ENCODE measurements at regions not wholly inside any gene's neighbourhood (a gene's known extent, or its start where the extent isn't known, plus 50 kb on each side); places are given as distances from the start of the nearest gene placed in this dataset.

- Histone ChIP-seq H3K9me3 (ENCODE audit: low read depth, low read length, poor library complexity, severe bottlenecking) (peaks cover 24% of the 10 kb centered on the region), H3K27me3 (replicated peaks; ENCODE audit: insufficient read depth, low read depth, low read length, poor library complexity) (no peaks in the 10 kb centered on the region), H3K4me1 (ENCODE audit: insufficient read depth, low read length, poor library complexity, severe bottlenecking) (no peaks in the 10 kb centered on the region), H3K4me3 (ENCODE audit: low read depth, low read length, poor library complexity, severe bottlenecking) (no peak overlapping the region), H3K27ac (ENCODE audit: low read depth, low read length, poor library complexity, severe bottlenecking) (no peak overlapping the region), H3K36me3 (ENCODE audit: insufficient read depth, low read length, poor library complexity, severe bottlenecking) (no peaks in the 10 kb centered on the region)
- DNase-seq (ENCODE audit: low spot score), result no peak
- no TSS peak for BruUV-seq (replicated peaks)
- TF ChIP-seq, protein P1, sequence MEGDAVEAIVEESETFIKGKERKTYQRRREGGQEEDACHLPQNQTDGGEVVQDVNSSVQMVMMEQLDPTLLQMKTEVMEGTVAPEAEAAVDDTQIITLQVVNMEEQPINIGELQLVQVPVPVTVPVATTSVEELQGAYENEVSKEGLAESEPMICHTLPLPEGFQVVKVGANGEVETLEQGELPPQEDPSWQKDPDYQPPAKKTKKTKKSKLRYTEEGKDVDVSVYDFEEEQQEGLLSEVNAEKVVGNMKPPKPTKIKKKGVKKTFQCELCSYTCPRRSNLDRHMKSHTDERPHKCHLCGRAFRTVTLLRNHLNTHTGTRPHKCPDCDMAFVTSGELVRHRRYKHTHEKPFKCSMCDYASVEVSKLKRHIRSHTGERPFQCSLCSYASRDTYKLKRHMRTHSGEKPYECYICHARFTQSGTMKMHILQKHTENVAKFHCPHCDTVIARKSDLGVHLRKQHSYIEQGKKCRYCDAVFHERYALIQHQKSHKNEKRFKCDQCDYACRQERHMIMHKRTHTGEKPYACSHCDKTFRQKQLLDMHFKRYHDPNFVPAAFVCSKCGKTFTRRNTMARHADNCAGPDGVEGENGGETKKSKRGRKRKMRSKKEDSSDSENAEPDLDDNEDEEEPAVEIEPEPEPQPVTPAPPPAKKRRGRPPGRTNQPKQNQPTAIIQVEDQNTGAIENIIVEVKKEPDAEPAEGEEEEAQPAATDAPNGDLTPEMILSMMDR (conservative IDR thresholded peaks at IDR 0.05; ENCODE audit: low read depth, low read length), result no peak
- no peak for TF ChIP-seq EZH2 (IDR thresholded peaks at IDR 0.05; ENCODE audit: borderline replicate concordance, low read depth, low read length, poor library complexity, severe bottlenecking)
- intact Hi-C loops (cut with micrococcal nuclease; ENCODE audit: unreplicated experiment), result no loop called here
- CTCF ChIA-PET, result no interaction called here
- POLR2A ChIA-PET (ENCODE audit: low non-redundant PET), result no interaction called here
These were observed 617.4 kb upstream of the SALL3 start for GRCh38 chr18:78362198-78362597.

DNA sequence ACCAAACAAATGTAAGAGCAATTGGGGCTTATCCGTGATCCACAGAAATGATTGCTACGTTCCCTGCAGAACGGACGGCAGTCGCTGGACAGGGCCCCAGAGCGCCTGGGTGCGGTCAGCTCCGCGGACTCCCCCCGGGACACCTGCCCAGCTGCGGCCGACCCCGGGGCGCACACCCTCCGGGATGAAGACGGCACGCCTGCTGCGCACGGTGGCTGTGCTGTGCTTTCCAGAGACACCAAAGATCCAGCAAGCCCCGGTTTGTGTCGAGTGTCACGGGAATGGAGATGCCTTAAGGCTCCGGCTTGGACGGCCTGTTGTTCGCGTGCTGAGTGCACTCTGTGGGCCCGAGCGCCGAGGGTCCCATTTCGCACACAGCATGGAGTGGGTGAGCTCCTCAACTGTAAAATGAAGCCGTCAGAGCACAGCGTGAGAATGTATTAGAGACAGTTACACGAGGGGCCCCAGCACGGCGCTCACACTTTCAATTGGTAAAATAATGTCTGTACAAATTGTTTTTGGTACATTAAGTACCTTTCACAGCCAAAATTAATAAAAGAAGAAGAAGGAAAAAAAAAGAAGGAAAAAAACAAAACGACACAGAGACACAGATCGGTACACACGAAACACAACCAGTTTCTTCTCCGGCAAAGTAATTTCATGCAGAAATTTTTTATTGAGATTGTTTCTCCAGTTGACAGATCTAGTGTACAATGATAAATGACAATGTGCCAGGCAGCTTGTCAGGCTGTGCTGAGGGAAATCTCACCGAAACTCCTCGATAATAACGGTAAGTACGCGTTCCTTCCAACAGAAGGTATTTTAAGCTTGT lies 615.8 kb upstream of the SALL3 start:
- no peak overlapping the region for H3K4me3 ChIP-seq (ENCODE audit: low read depth, low read length, poor library complexity, severe bottlenecking)
- H3K27ac ChIP-seq (ENCODE audit: low read depth, low read length, poor library complexity, severe bottlenecking), result no peak overlapping the region
- H3K36me3 ChIP-seq (ENCODE audit: insufficient read depth, low read length, poor library complexity, severe bottlenecking), result no peaks in the 10 kb centered on the region
- TF ChIP-seq, protein P1 (conservative IDR thresholded peaks at IDR 0.05; ENCODE audit: low read depth, low read length), result no peak
- TF ChIP-seq EZH2 (IDR thresholded peaks at IDR 0.05; ENCODE audit: borderline replicate concordance, low read depth, low read length, poor library complexity, severe bottlenecking), result no peak
- no TSS peak for BruUV-seq (replicated peaks)
- no peaks in the 10 kb centered on the region for H3K4me1 ChIP-seq (ENCODE audit: insufficient read depth, low read length, poor library complexity, severe bottlenecking)
- DNase-seq (ENCODE audit: low spot score), result no peak
- H3K9me3 ChIP-seq (ENCODE audit: low read depth, low read length, poor library complexity, severe bottlenecking), result peaks cover 26% of the 10 kb centered on the region
- no peaks in the 10 kb centered on the region for H3K27me3 ChIP-seq (replicated peaks; ENCODE audit: insufficient read depth, low read depth, low read length, poor library complexity)
- ChIA-PET CTCF (no interaction called here), POLR2A (ENCODE audit: low non-redundant PET) (no interaction called here)
- intact Hi-C loops (cut with micrococcal nuclease; ENCODE audit: unreplicated experiment), result no loop called here

DNA sequence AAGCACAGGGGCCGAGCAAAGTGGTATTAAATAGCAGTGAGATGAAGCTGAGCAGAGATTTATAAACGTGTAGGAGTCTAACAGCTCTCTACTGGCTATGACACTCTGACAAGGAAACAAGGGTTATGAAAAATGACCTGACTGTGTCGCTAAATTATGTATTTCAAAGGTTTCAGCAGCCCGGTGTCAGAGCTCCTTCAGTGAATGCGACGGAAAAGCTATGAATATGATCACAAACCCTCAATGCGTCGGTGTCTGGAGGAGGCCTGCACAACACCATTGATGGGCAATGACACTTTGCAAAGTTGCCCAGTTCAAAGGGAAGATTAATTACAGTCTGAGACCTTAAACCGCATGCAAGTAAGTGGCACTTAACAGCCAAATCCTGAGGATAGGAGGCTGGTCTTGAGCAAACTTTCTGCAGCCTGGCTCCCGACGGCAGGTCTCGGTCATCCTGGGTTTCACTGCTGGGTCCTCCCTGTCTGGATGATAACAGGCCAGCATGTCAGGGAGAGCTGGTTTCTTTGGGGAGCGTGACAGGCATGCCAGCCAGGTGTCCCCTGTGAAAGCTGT lies 615.1 kb upstream of the SALL3 start:
- no peaks in the 10 kb centered on the region for H3K4me1 ChIP-seq (ENCODE audit: insufficient read depth, low read length, poor library complexity, severe bottlenecking)
- CTCF ChIA-PET, result no interaction called here
- POLR2A ChIA-PET (ENCODE audit: low non-redundant PET), result no interaction called here

More for the DNA sequence above, 615.1 kb upstream of the SALL3 start:
- Histone ChIP-seq H3K27ac (ENCODE audit: low read depth, low read length, poor library complexity, severe bottlenecking) (no peak overlapping the region), H3K36me3 (ENCODE audit: insufficient read depth, low read length, poor library complexity, severe bottlenecking) (no peaks in the 10 kb centered on the region), H3K27me3 (replicated peaks; ENCODE audit: insufficient read depth, low read depth, low read length, poor library complexity) (no peaks in the 10 kb centered on the region), H3K9me3 (ENCODE audit: low read depth, low read length, poor library complexity, severe bottlenecking) (peaks cover 26% of the 10 kb centered on the region), H3K4me3 (ENCODE audit: low read depth, low read length, poor library complexity, severe bottlenecking) (no peak overlapping the region)
- no peak for DNase-seq (ENCODE audit: low spot score)
- BruUV-seq (replicated peaks), result no TSS peak
- TF ChIP-seq, protein P1 (conservative IDR thresholded peaks at IDR 0.05; ENCODE audit: low read depth, low read length), result no peak
- TF ChIP-seq EZH2 (IDR thresholded peaks at IDR 0.05; ENCODE audit: borderline replicate concordance, low read depth, low read length, poor library complexity, severe bottlenecking), result no peak
- intact Hi-C loops (cut with micrococcal nuclease; ENCODE audit: unreplicated experiment), result no loop called here
